ENCODE measurements at regions not wholly inside any gene's neighbourhood (a gene's known extent, or its start where the extent isn't known, plus 50 kb on each side); places are given as distances from the start of the nearest gene placed in this dataset.
A peak's percentile ranks its signal among the peaks of the same experiment; 100 is the strongest.

- in situ Hi-C loops (cut with MboI), result no loop called here
- WGBS, 2 experiments (ENCODE audit: low coverage in 1 of 2, low lambda C conversion rate in 2 of 2, missing lambda C conversion rate in 2 of 2), result 50 to 60% methylated on average over 4 of the region's 4 CpGs
- H3K9me2 ChIP-seq (ENCODE audit: insufficient read depth), result no peaks in the 10 kb centered on the region
Measured at GRCh38 chr1:68819190-68819829, 322.4 kb upstream of the DEPDC1 start.

GRCh38 chr1:68820151-68820550 is 323.3 kb upstream of the DEPDC1 start:
- H2AFZ ChIP-seq, result no peak overlapping the region
- no peaks in the 10 kb centered on the region for H3K79me2 ChIP-seq (ENCODE audit: insufficient read depth)
- H3K36me3 ChIP-seq (ENCODE audit: low read depth), result no peaks in the 10 kb centered on the region
- no peak overlapping the region for H3K4me3 ChIP-seq
- in situ Hi-C loops (cut with MboI), result no loop called here
- H4K20me1 ChIP-seq (ENCODE audit: insufficient read depth), result no peaks in the 10 kb centered on the region
- H3K4me2 ChIP-seq (ENCODE audit: unreplicated experiment), result no peak overlapping the region
- no peak overlapping the region for H3K9ac ChIP-seq
- H3K4me1 ChIP-seq (ENCODE audit: insufficient read depth), result no peaks in the 10 kb centered on the region
- TF ChIP-seq EZH2 (IDR thresholded peaks at IDR 0.05; ENCODE audit: insufficient read depth, poor library complexity, severe bottlenecking) (no peak), EZH2phosphoT487 (IDR thresholded peaks at IDR 0.05; ENCODE audit: insufficient read depth, low read depth) (no peak)
- WGBS, 2 experiments (ENCODE audit: low coverage in 1 of 2, low lambda C conversion rate in 2 of 2, missing lambda C conversion rate in 2 of 2), result 0 to 3% methylated on average over 1 of the region's 1 CpG
- no peaks in the 10 kb centered on the region for H3F3A ChIP-seq (ENCODE audit: insufficient read depth)
- DNase-seq, result no peak
- no peak overlapping the region for H3K27ac ChIP-seq
- no peaks in the 10 kb centered on the region for H3K9me2 ChIP-seq (ENCODE audit: insufficient read depth)
- H3K27me3 ChIP-seq (replicated peaks; ENCODE audit: insufficient read depth), result no peaks in the 10 kb centered on the region; the same call in 1 of the 2 replicates
- H3K9me3 ChIP-seq (ENCODE audit: low read depth), result no peaks in the 10 kb centered on the region

More at GRCh38 chr1:68819190-68819829, 322.4 kb upstream of the DEPDC1 start:
- H2AFZ ChIP-seq, result no peak overlapping the region
- H3F3A ChIP-seq (ENCODE audit: insufficient read depth), result no peaks in the 10 kb centered on the region
- no peak overlapping the region for H3K4me2 ChIP-seq (ENCODE audit: unreplicated experiment)
- H3K9ac ChIP-seq, result no peak overlapping the region
- no peaks in the 10 kb centered on the region for H3K36me3 ChIP-seq (ENCODE audit: low read depth)
- no peaks in the 10 kb centered on the region for H4K20me1 ChIP-seq (ENCODE audit: insufficient read depth)
- peak; percentile 37 for DNase-seq
- H3K27ac ChIP-seq, result no peak overlapping the region
- no peaks in the 10 kb centered on the region for H3K4me1 ChIP-seq (ENCODE audit: insufficient read depth)
- no peak overlapping the region for H3K4me3 ChIP-seq
- no peaks in the 10 kb centered on the region for H3K9me3 ChIP-seq (ENCODE audit: low read depth)
- H3K27me3 ChIP-seq (replicated peaks; ENCODE audit: insufficient read depth), result no peaks in the 10 kb centered on the region; the same call in 1 of the 2 replicates
- TF ChIP-seq EZH2phosphoT487 (IDR thresholded peaks at IDR 0.05; ENCODE audit: insufficient read depth, low read depth), result no peak
- TF ChIP-seq EZH2 (IDR thresholded peaks at IDR 0.05; ENCODE audit: insufficient read depth, poor library complexity, severe bottlenecking), result no peak
- no peaks in the 10 kb centered on the region for H3K79me2 ChIP-seq (ENCODE audit: insufficient read depth)

GRCh38 chr1:68826836-68827235 is 330.0 kb upstream of the DEPDC1 start:
- TF ChIP-seq EZH2 (IDR thresholded peaks at IDR 0.05; ENCODE audit: insufficient read depth, poor library complexity, severe bottlenecking) (no peak), EZH2phosphoT487 (IDR thresholded peaks at IDR 0.05; ENCODE audit: insufficient read depth, low read depth) (no peak)
- no peaks in the 10 kb centered on the region; the same call in 1 of the 2 replicates for H3K27me3 ChIP-seq (replicated peaks; ENCODE audit: insufficient read depth)
- DNase-seq, result no peak
- in situ Hi-C loops (cut with MboI), result no loop called here
- no peaks in the 10 kb centered on the region for H3K36me3 ChIP-seq (ENCODE audit: low read depth)
- no peaks in the 10 kb centered on the region for H3F3A ChIP-seq (ENCODE audit: insufficient read depth)
- no peak overlapping the region for H3K9ac ChIP-seq
- peaks cover 7% of the 10 kb centered on the region for H3K9me3 ChIP-seq (ENCODE audit: low read depth)
- no peaks in the 10 kb centered on the region for H4K20me1 ChIP-seq (ENCODE audit: insufficient read depth)
- no peaks in the 10 kb centered on the region for H3K79me2 ChIP-seq (ENCODE audit: insufficient read depth)
- no peaks in the 10 kb centered on the region for H3K4me1 ChIP-seq (ENCODE audit: insufficient read depth)
- no peak overlapping the region for H3K4me3 ChIP-seq
- H3K27ac ChIP-seq, result no peak overlapping the region
- no peak overlapping the region for H2AFZ ChIP-seq
- H3K9me2 ChIP-seq (ENCODE audit: insufficient read depth), result no peaks in the 10 kb centered on the region
- H3K4me2 ChIP-seq (ENCODE audit: unreplicated experiment), result no peak overlapping the region

- 17 to 22% methylated on average over 2 of the region's 2 CpGs for WGBS, 2 experiments (ENCODE audit: low coverage in 1 of 2, low lambda C conversion rate in 2 of 2, missing lambda C conversion rate in 2 of 2)
- no peak overlapping the region for H2AFZ ChIP-seq
Measured at GRCh38 chr1:68827261-68827660, 330.4 kb upstream of the DEPDC1 start.

More at GRCh38 chr1:68827261-68827660, 330.4 kb upstream of the DEPDC1 start:
- H4K20me1 ChIP-seq (ENCODE audit: insufficient read depth), result no peaks in the 10 kb centered on the region
- H3K36me3 ChIP-seq (ENCODE audit: low read depth), result no peaks in the 10 kb centered on the region
- in situ Hi-C loops (cut with MboI), result no loop called here
- no peak overlapping the region for H3K27ac ChIP-seq
- no peak for DNase-seq
- H3K79me2 ChIP-seq (ENCODE audit: insufficient read depth), result no peaks in the 10 kb centered on the region
- no peak overlapping the region for H3K4me3 ChIP-seq
- no peaks in the 10 kb centered on the region for H3K4me1 ChIP-seq (ENCODE audit: insufficient read depth)
- H3K9ac ChIP-seq, result no peak overlapping the region
- H3K27me3 ChIP-seq (replicated peaks; ENCODE audit: insufficient read depth), result no peaks in the 10 kb centered on the region; the same call in 1 of the 2 replicates
- peaks cover 8% of the 10 kb centered on the region for H3K9me3 ChIP-seq (ENCODE audit: low read depth)
- no peaks in the 10 kb centered on the region for H3F3A ChIP-seq (ENCODE audit: insufficient read depth)
- no peak overlapping the region for H3K4me2 ChIP-seq (ENCODE audit: unreplicated experiment)
- no peaks in the 10 kb centered on the region for H3K9me2 ChIP-seq (ENCODE audit: insufficient read depth)
- TF ChIP-seq EZH2 (IDR thresholded peaks at IDR 0.05; ENCODE audit: insufficient read depth, poor library complexity, severe bottlenecking), result no peak
- TF ChIP-seq EZH2phosphoT487 (IDR thresholded peaks at IDR 0.05; ENCODE audit: insufficient read depth, low read depth), result no peak

Measured in GM23248 (cell line).